Tibial nerve (tissue), 4 donors: ENCODE measurements at regions not wholly inside any gene's neighbourhood (a gene's known extent, or its start where the extent isn't known, plus 50 kb on each side); places are given as distances from the start of the nearest gene placed in this dataset.

Experiments
- EP300 ChIP-seq, 2 donors: sonication (generic); formaldehyde crosslinking; IDR thresholded peaks; one replicate each; pipeline ENCODE4 v1.6.1; 2017; ENCODE audit warnings: antibody characterized with exemption in 2 of 2, mild to moderate bottlenecking in 1 of 2
- TF ChIP-seq, protein P1 (sequence below), 5 experiments: fragments of 200-600 bp in 3 of 5; fragments of 450-650 bp in 2 of 5; sonication (generic) in 3 of 5; IDR thresholded peaks; one replicate each; pipeline ENCODE4 v1.5.1; 2016 to 2019; ENCODE audit warnings: antibody characterized with exemption in 5 of 5, mild to moderate bottlenecking in 3 of 5, moderate library complexity in 2 of 5

DNA sequence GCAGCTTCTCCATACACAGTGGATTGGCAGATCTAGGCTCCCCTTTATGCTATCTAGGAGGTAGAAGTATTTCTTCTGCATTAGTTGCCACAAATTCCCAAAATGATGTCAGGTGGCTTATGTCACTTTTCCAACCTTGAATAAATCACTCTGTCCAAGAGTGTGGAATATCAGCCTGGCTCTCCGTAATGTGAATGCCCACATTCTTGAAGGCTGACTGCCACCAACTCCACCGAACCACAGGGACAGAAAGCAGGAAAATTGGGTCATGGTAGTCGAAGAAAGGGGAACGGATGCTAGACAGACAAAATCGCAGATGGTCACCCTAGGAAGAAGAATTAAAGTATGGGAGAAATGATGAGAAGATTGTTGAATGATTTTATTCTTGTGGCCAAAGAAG, 624.9 kb upstream of the CDH2 start:
- TF ChIP-seq, protein P1, sequence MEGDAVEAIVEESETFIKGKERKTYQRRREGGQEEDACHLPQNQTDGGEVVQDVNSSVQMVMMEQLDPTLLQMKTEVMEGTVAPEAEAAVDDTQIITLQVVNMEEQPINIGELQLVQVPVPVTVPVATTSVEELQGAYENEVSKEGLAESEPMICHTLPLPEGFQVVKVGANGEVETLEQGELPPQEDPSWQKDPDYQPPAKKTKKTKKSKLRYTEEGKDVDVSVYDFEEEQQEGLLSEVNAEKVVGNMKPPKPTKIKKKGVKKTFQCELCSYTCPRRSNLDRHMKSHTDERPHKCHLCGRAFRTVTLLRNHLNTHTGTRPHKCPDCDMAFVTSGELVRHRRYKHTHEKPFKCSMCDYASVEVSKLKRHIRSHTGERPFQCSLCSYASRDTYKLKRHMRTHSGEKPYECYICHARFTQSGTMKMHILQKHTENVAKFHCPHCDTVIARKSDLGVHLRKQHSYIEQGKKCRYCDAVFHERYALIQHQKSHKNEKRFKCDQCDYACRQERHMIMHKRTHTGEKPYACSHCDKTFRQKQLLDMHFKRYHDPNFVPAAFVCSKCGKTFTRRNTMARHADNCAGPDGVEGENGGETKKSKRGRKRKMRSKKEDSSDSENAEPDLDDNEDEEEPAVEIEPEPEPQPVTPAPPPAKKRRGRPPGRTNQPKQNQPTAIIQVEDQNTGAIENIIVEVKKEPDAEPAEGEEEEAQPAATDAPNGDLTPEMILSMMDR (IDR thresholded peaks at IDR 0.05) = no peak
- no peak for TF ChIP-seq EP300 (IDR thresholded peaks at IDR 0.05)
